ENCODE measurements at regions not wholly inside any gene's neighbourhood (a gene's known extent, or its start where the extent isn't known, plus 50 kb on each side); places are given as distances from the start of the nearest gene placed in this dataset.

DNA sequence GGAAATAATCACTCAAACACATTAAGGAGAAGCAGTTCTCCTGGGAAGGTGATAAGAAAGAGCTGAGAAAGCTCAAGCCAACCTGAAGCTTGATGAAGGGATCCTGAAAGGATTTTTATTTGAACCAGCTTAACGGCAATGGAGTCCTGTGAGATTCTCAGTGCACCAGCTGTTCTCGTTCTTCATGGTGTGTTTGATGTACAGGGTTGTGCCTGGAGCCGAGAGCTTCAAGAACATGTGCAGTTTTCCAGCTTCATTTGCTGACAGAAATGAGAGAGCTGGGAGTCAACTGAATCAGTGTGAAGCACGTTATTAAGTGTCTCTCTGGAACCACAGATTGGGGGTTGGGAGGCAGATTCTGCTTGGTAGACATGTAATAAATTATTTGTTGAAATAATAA is 115.7 kb downstream of the ANKRD50 start:
- no peak for DNase-seq (ENCODE audit: low spot score)
- TF ChIP-seq CTCF (IDR thresholded peaks at IDR 0.05), result no peak
- no peak overlapping the region for H3K27ac ChIP-seq
- no peak overlapping the region for H3K4me3 ChIP-seq

DNA sequence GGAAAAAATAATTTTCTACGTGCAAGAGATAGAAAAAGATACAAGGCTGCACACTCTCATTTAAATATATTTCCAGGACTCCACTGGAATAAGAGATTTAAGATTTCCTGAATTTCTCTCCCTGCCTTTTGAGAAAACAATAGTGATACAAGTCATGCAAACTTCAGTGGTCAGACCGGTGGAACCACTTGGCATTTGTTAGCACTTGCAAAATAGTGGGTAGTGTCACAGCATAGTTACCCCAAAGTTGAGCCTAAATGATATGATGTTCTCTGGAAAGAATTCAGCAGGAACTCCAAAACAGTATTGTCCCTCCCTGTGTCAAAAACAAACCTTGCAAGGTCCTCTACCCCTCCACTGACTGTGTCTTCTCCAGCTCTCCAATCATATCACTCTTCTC is 102.3 kb downstream of the ANKRD50 start:
- H3K27ac ChIP-seq, result no peak overlapping the region
- DNase-seq (ENCODE audit: low spot score), result no peak
- H3K4me3 ChIP-seq, result no peak overlapping the region
- no peak for TF ChIP-seq CTCF (IDR thresholded peaks at IDR 0.05)

Data from coronary artery (tissue), 2 donors.